Activated naive CD8-positive, alpha-beta T cell treated with anti-CD3 and anti-CD28 coated beads, Interleukin-2, amount 50 U/mL, for 24 hours (primary cell): ENCODE measurements at regions not wholly inside any gene's neighbourhood (a gene's known extent, or its start where the extent isn't known, plus 50 kb on each side); places are given as distances from the start of the nearest gene placed in this dataset.
"Not testable (repeated sequence)": the region's sequence is repeated elsewhere in the genome, so short reads cannot be mapped to it uniquely, and the experiment has no call there.

ENCODE experiments used
- ATAC-seq: fragments of 150-1000 bp; cut with Tn5 transposase; one replicate; pipeline ENCODE4 v1.10.0; 2021
- DNase-seq: peaks from one replicate; pipeline ENCODE4 v3.0.0; 2021
- H3K27ac Mint-ChIP-seq: one replicate; pipeline ENCODE4 v1.8.0; 2021; ENCODE audit warnings: mild to moderate bottlenecking, mixed read lengths
- H3K27me3 Mint-ChIP-seq: one replicate; pipeline ENCODE4 v1.8.0; 2021; ENCODE audit warnings: mixed read lengths
- H3K36me3 Mint-ChIP-seq: one replicate; pipeline ENCODE4 v1.8.0; 2021; ENCODE audit warnings: low read depth, mixed read lengths
- H3K4me1 Mint-ChIP-seq: one replicate; pipeline ENCODE4 v1.8.0; 2021; ENCODE audit warnings: mixed read lengths
- H3K4me3 Mint-ChIP-seq: one replicate; pipeline ENCODE4 v1.8.0; 2021; ENCODE audit warnings: mild to moderate bottlenecking, moderate library complexity, mixed read lengths
- H3K9me3 Mint-ChIP-seq: one replicate; pipeline ENCODE4 v1.8.0; 2021; ENCODE audit warnings: mixed read lengths

GRCh38 chr11:122197066-122197987, 81.3 kb upstream of the BLID start:
- no peak overlapping the region for H3K4me3 Mint-ChIP-seq
- no peaks in the 10 kb centered on the region for H3K9me3 Mint-ChIP-seq
- H3K27me3 Mint-ChIP-seq: peaks cover 9% of the 10 kb centered on the region
- no peaks in the 10 kb centered on the region for H3K36me3 Mint-ChIP-seq
- no peak overlapping the region for H3K27ac Mint-ChIP-seq
- ATAC-seq (no peak), DNase-seq (no peak)
- no peaks in the 10 kb centered on the region for H3K4me1 Mint-ChIP-seq

- ATAC-seq (no peak), DNase-seq (no peak)
- no peak overlapping the region for H3K27ac Mint-ChIP-seq
- H3K36me3 Mint-ChIP-seq: no peaks in the 10 kb centered on the region
- no peaks in the 10 kb centered on the region for H3K4me1 Mint-ChIP-seq
- no peaks in the 10 kb centered on the region for H3K9me3 Mint-ChIP-seq
- H3K27me3 Mint-ChIP-seq: peaks cover 4% of the 10 kb centered on the region
- H3K4me3 Mint-ChIP-seq: no peak overlapping the region
These were observed 79.8 kb upstream of the BLID start for GRCh38 chr11:122195790-122196189.

- peaks cover 12% of the 10 kb centered on the region for H3K27me3 Mint-ChIP-seq
- H3K36me3 Mint-ChIP-seq, ATAC-seq, H3K4me1 Mint-ChIP-seq, H3K27ac Mint-ChIP-seq, H3K4me3 Mint-ChIP-seq, H3K9me3 Mint-ChIP-seq, DNase-seq: not testable (repeated sequence)
These were observed 78.0 kb upstream of the BLID start for GRCh38 chr11:122193881-122194480.

GRCh38 chr11:122193457-122193856, 77.4 kb upstream of the BLID start:
- DNase-seq: no peak

GRCh38 chr11:122192634-122193255, 76.7 kb upstream of the BLID start:
- ATAC-seq (peak; percentile 28), DNase-seq (no peak)
- Mint-ChIP-seq H3K4me3 (no peak overlapping the region), H3K4me1 (no peaks in the 10 kb centered on the region), H3K36me3 (no peaks in the 10 kb centered on the region), H3K9me3 (no peaks in the 10 kb centered on the region), H3K27me3 (peaks cover 12% of the 10 kb centered on the region), H3K27ac (no peak overlapping the region)

More at GRCh38 chr11:122193457-122193856, 77.4 kb upstream of the BLID start:
- Mint-ChIP-seq H3K9me3 (no peaks in the 10 kb centered on the region), H3K4me3 (no peak overlapping the region), H3K4me1 (no peaks in the 10 kb centered on the region), H3K27ac (no peak overlapping the region), H3K27me3 (peaks cover 12% of the 10 kb centered on the region), H3K36me3 (no peaks in the 10 kb centered on the region)
- ATAC-seq: no peak

GRCh38 chr11:122190768-122191167, 74.8 kb upstream of the BLID start:
- H3K27me3 Mint-ChIP-seq: peaks cover 10% of the 10 kb centered on the region
- ATAC-seq (no peak), DNase-seq (no peak)
- no peaks in the 10 kb centered on the region for H3K4me1 Mint-ChIP-seq
- H3K27ac Mint-ChIP-seq: no peak overlapping the region
- H3K36me3 Mint-ChIP-seq: no peaks in the 10 kb centered on the region
- H3K9me3 Mint-ChIP-seq: no peaks in the 10 kb centered on the region
- H3K4me3 Mint-ChIP-seq: no peak overlapping the region

GRCh38 chr11:122189229-122189628, 73.2 kb upstream of the BLID start:
- H3K36me3 Mint-ChIP-seq: no peaks in the 10 kb centered on the region
- no peak overlapping the region for H3K4me3 Mint-ChIP-seq
- no peak for ATAC-seq
- peaks cover 17% of the 10 kb centered on the region for H3K27me3 Mint-ChIP-seq
- no peak overlapping the region for H3K27ac Mint-ChIP-seq
- no peaks in the 10 kb centered on the region for H3K9me3 Mint-ChIP-seq
- no peaks in the 10 kb centered on the region for H3K4me1 Mint-ChIP-seq
- no peak for DNase-seq

- DNase-seq (no peak), ATAC-seq (no peak)
- Mint-ChIP-seq H3K36me3 (no peaks in the 10 kb centered on the region), H3K27ac (no peak overlapping the region), H3K4me1 (no peaks in the 10 kb centered on the region), H3K9me3 (no peaks in the 10 kb centered on the region), H3K4me3 (no peak overlapping the region), H3K27me3 (peaks cover 17% of the 10 kb centered on the region)
These were observed 71.6 kb upstream of the BLID start for GRCh38 chr11:122187373-122188165.

- H3K4me3 Mint-ChIP-seq: no peak overlapping the region
- H3K36me3 Mint-ChIP-seq: no peaks in the 10 kb centered on the region
- no peak for ATAC-seq
- no peaks in the 10 kb centered on the region for H3K9me3 Mint-ChIP-seq
- no peak for DNase-seq
- H3K27me3 Mint-ChIP-seq: peaks cover 18% of the 10 kb centered on the region
- no peak overlapping the region for H3K27ac Mint-ChIP-seq
- H3K4me1 Mint-ChIP-seq: no peaks in the 10 kb centered on the region
These were observed 70.5 kb upstream of the BLID start for GRCh38 chr11:122186439-122187080.

- Mint-ChIP-seq H3K9me3 (no peaks in the 10 kb centered on the region), H3K27ac (no peak overlapping the region), H3K4me3 (no peak overlapping the region), H3K36me3 (no peaks in the 10 kb centered on the region), H3K27me3 (peaks cover 12% of the 10 kb centered on the region), H3K4me1 (no peaks in the 10 kb centered on the region)
- DNase-seq: no peak
- no peak for ATAC-seq
These were observed 67.9 kb upstream of the BLID start for GRCh38 chr11:122183933-122184332.

- Mint-ChIP-seq H3K36me3 (no peaks in the 10 kb centered on the region), H3K27me3 (peaks cover 12% of the 10 kb centered on the region), H3K27ac (no peak overlapping the region), H3K4me1 (no peaks in the 10 kb centered on the region), H3K9me3 (no peaks in the 10 kb centered on the region), H3K4me3 (no peak overlapping the region)
- DNase-seq: no peak
- no peak for ATAC-seq
These were observed 65.9 kb upstream of the BLID start for GRCh38 chr11:122181893-122182292.

GRCh38 chr11:122181372-122181771, 65.4 kb upstream of the BLID start:
- no peak overlapping the region for H3K4me3 Mint-ChIP-seq
- H3K9me3 Mint-ChIP-seq: no peaks in the 10 kb centered on the region
- H3K27ac Mint-ChIP-seq: no peak overlapping the region
- H3K27me3 Mint-ChIP-seq: peaks cover 12% of the 10 kb centered on the region
- no peaks in the 10 kb centered on the region for H3K4me1 Mint-ChIP-seq
- DNase-seq (no peak), ATAC-seq (no peak)
- H3K36me3 Mint-ChIP-seq: no peaks in the 10 kb centered on the region

- Mint-ChIP-seq H3K27me3 (peaks cover 7% of the 10 kb centered on the region), H3K4me1 (no peaks in the 10 kb centered on the region), H3K36me3 (no peaks in the 10 kb centered on the region), H3K4me3 (no peak overlapping the region), H3K27ac (no peak overlapping the region), H3K9me3 (no peaks in the 10 kb centered on the region)
- ATAC-seq (no peak), DNase-seq (no peak)
These were observed 64.2 kb upstream of the BLID start for GRCh38 chr11:122179961-122180834.
